Smooth muscle cell (in vitro differentiated cells): ENCODE measurements at regions not wholly inside any gene's neighbourhood (a gene's known extent, or its start where the extent isn't known, plus 50 kb on each side); places are given as distances from the start of the nearest gene placed in this dataset.

Source experiments
- DNase-seq: peaks from one replicate; lab custom pipeline; 2025; ENCODE audit not compliant: unreplicated experiment; lab: John Stamatoyannopoulos, UW
- H2AFZ ChIP-seq: fragments of 200-600 bp; sonication (generic); 2 replicates; pipeline ENCODE4 v1.6.0; 2016; ENCODE audit warnings: antibody characterized with exemption, low read depth, mild to moderate bottlenecking
- H3F3A ChIP-seq: fragments of 200-600 bp; sonication (generic); 2 replicates; pipeline ENCODE4 v1.6.0; 2017; ENCODE audit warnings: antibody characterized with exemption, low read depth
- H3K27ac ChIP-seq: fragments of 200-600 bp; sonication (generic); 2 replicates; pipeline ENCODE4 v1.5.1; 2016; ENCODE audit warnings: low read depth, mild to moderate bottlenecking
- H3K27me3 ChIP-seq: fragments of 200-600 bp; sonication (generic); 2 replicates; pipeline ENCODE4 v1.6.1; 2016; ENCODE audit warnings: low read depth, mild to moderate bottlenecking
- H3K36me3 ChIP-seq: fragments of 200-600 bp; sonication (generic); 2 replicates; pipeline ENCODE4 v1.5.1; 2016; ENCODE audit warnings: low read depth
- H3K4me1 ChIP-seq: fragments of 200-600 bp; sonication (generic); 2 replicates; pipeline ENCODE4 v1.5.1; 2016; ENCODE audit warnings: low read depth
- H3K4me2 ChIP-seq: fragments of 200-600 bp; sonication (generic); 2 replicates; pipeline ENCODE4 v1.6.0; 2016; ENCODE audit warnings: mild to moderate bottlenecking
- H3K4me3 ChIP-seq: fragments of 200-600 bp; sonication (generic); 2 replicates; pipeline ENCODE4 v1.5.1; 2016; ENCODE audit warnings: mild to moderate bottlenecking
- H3K79me2 ChIP-seq: fragments of 200-600 bp; sonication (generic); 2 replicates; pipeline ENCODE4 v1.6.0; 2016; ENCODE audit warnings: low read depth, mild to moderate bottlenecking
- H3K9ac ChIP-seq: fragments of 200-600 bp; sonication (generic); 2 replicates; pipeline ENCODE4 v1.6.0; 2016; ENCODE audit warnings: low read depth
- H3K9me3 ChIP-seq: fragments of 200-600 bp; sonication (generic); replicated peaks from 2 replicates; pipeline ENCODE4 v1.5.1; 2016; ENCODE audit warnings: low read depth
- H4K20me1 ChIP-seq: fragments of 200-600 bp; sonication (generic); 2 replicates; pipeline ENCODE4 v1.6.0; 2016; ENCODE audit warnings: low read depth
- CTCF ChIP-seq: fragments of 200-600 bp; sonication (generic); IDR thresholded peaks from 2 replicates; pipeline ENCODE4 v1.5.1; 2017; ENCODE audit warnings: borderline replicate concordance, mild to moderate bottlenecking, antibody characterized with exemption; ENCODE audit not compliant: insufficient read depth, poor library complexity, severe bottlenecking
- WGBS: methylation state at CpG from one replicate; pipeline ENCODE4 v1.1.7; 2016; ENCODE audit warnings: low lambda C conversion rate; 5-methylcytosine and 5-hydroxymethylcytosine counted together

- no peak overlapping the region for H3K4me2 ChIP-seq
- 89% methylated on average over 3 of the region's 3 CpGs for WGBS
- no peak for DNase-seq
- no peaks in the 10 kb centered on the region for H3K9me3 ChIP-seq
- H3K9ac ChIP-seq: no peak overlapping the region
- H3K27me3 ChIP-seq: no peaks in the 10 kb centered on the region
- H3K4me1 ChIP-seq: no peaks in the 10 kb centered on the region
- H3K79me2 ChIP-seq: no peaks in the 10 kb centered on the region
- H3K36me3 ChIP-seq: no peaks in the 10 kb centered on the region
- no peak overlapping the region for H2AFZ ChIP-seq
- no peaks in the 10 kb centered on the region for H3F3A ChIP-seq
- no peak for TF ChIP-seq CTCF
- H4K20me1 ChIP-seq: no peaks in the 10 kb centered on the region
- H3K4me3 ChIP-seq: no peak overlapping the region
- H3K27ac ChIP-seq: no peak overlapping the region
Measured at GRCh38 chr11:30798547-30799236, 212.5 kb upstream of the MPPED2 start.

DNA sequence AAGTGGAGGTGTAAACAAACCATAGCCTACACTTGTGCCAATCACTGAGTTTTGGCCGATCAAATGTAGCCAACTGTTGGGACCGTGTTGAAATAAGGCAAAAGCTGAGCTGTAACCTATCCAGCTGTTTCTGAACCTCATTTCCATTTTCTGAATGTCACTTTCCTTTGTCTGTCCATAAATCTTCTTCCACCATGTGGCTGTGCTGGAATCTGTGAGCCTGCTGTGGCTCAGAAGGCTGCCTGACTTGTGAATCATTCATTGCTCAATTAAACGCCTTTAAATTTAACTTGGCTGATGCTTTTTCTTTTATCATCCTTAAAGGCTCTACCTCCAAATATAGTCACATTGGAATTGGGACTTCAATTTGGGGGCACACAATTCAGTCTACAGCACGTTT lies 203.1 kb upstream of the MPPED2 start:
- DNase-seq: no peak
- no peaks in the 10 kb centered on the region for H3K36me3 ChIP-seq
- H3F3A ChIP-seq: no peaks in the 10 kb centered on the region
- H4K20me1 ChIP-seq: no peaks in the 10 kb centered on the region
- WGBS: 45% methylated on average over 4 of the region's 4 CpGs
- H3K4me3 ChIP-seq: no peak overlapping the region
- H3K4me2 ChIP-seq: peak overlapping the region; percentile 5
- no peaks in the 10 kb centered on the region for H3K4me1 ChIP-seq
- H3K79me2 ChIP-seq: no peaks in the 10 kb centered on the region
- no peaks in the 10 kb centered on the region for H3K9me3 ChIP-seq
- no peak overlapping the region for H2AFZ ChIP-seq
- TF ChIP-seq CTCF: no peak
- H3K27ac ChIP-seq: peak overlapping the region; percentile 60
- H3K27me3 ChIP-seq: no peaks in the 10 kb centered on the region
- H3K9ac ChIP-seq: no peak overlapping the region

- Histone ChIP-seq H4K20me1 (no peaks in the 10 kb centered on the region), H3K4me3 (no peak overlapping the region), H3K27ac (peak overlapping the region; percentile 60), H3K4me1 (no peaks in the 10 kb centered on the region), H3F3A (no peaks in the 10 kb centered on the region), H3K79me2 (no peaks in the 10 kb centered on the region), H3K9me3 (no peaks in the 10 kb centered on the region), H3K36me3 (no peaks in the 10 kb centered on the region), H3K4me2 (peak overlapping the region; percentile 5), H3K9ac (no peak overlapping the region), H2AFZ (no peak overlapping the region), H3K27me3 (no peaks in the 10 kb centered on the region)
- WGBS: 90% methylated on average over 2 of the region's 2 CpGs
- no peak for DNase-seq
- TF ChIP-seq CTCF: no peak
Measured at GRCh38 chr11:30788849-30789248, 202.7 kb upstream of the MPPED2 start.
